HEK293T (cell line): ENCODE measurements at regions not wholly inside any gene's neighbourhood (a gene's known extent, or its start where the extent isn't known, plus 50 kb on each side); places are given as distances from the start of the nearest gene placed in this dataset.

ENCODE experiments used
- CTCF ChIA-PET: fragments of 350-600 bp; formaldehyde crosslinking; extraction: SDS; loops from one replicate; lab custom pipeline; 2021; ENCODE audit warnings: antibody characterized with exemption, inconsistent platforms; lab: Yijun Ruan, JAX
- POLR2A ChIA-PET: fragments of 350-600 bp; formaldehyde crosslinking; extraction: SDS; loops from one replicate; lab custom pipeline; 2020; ENCODE audit warnings: antibody characterized with exemption, inconsistent platforms; lab: Yijun Ruan, JAX
- DNase-seq: peaks from one replicate; pipeline ENCODE4 v3.0.0; 2012; ENCODE audit warnings: mixed read lengths; ENCODE audit errors: extremely low spot score
- ARNT ChIP-seq: fragments of 450-650 bp; IDR thresholded peaks from 2 replicates; pipeline ENCODE4 v1.6.1; 2017; ENCODE audit warnings: mild to moderate bottlenecking
- BHLHE40 ChIP-seq: fragments of 450-650 bp; IDR thresholded peaks from 2 replicates; pipeline ENCODE4 v1.6.1; 2016; ENCODE audit warnings: mild to moderate bottlenecking, moderate library complexity, borderline replicate concordance
- CTBP1 ChIP-seq: fragments of 450-650 bp; IDR thresholded peaks from 2 replicates; pipeline ENCODE4 v1.6.1; 2016; ENCODE audit warnings: borderline replicate concordance
- ELF4 ChIP-seq: fragments of 450-650 bp; IDR thresholded peaks from 2 replicates; pipeline ENCODE4 v1.6.1; 2017; ENCODE audit warnings: antibody characterized with exemption
- FOXA1 ChIP-seq: fragments of 450-650 bp; IDR thresholded peaks from 2 replicates; pipeline ENCODE4 v1.6.1; 2016; ENCODE audit warnings: mild to moderate bottlenecking
- FOXK2 ChIP-seq: fragments of 450-650 bp; IDR thresholded peaks from 2 replicates; pipeline ENCODE4 v1.6.1; 2016; ENCODE audit warnings: mild to moderate bottlenecking
- FOXM1 ChIP-seq: fragments of 450-650 bp; IDR thresholded peaks from 2 replicates; pipeline ENCODE4 v1.6.1; 2017; ENCODE audit warnings: mild to moderate bottlenecking, borderline replicate concordance
- HDGF ChIP-seq: fragments of 450-650 bp; IDR thresholded peaks from 2 replicates; pipeline ENCODE4 v1.6.1; 2017; ENCODE audit warnings: antibody characterized with exemption, borderline replicate concordance
- L3MBTL2 ChIP-seq: fragments of 450-650 bp; conservative IDR thresholded peaks from 2 replicates; pipeline ENCODE4 v1.6.1; 2016; ENCODE audit warnings: mild to moderate bottlenecking
- LEF1 ChIP-seq: fragments of 450-650 bp; IDR thresholded peaks from 2 replicates; pipeline ENCODE4 v1.6.1; 2017; ENCODE audit warnings: mild to moderate bottlenecking, borderline replicate concordance
- NFRKB ChIP-seq: fragments of 450-650 bp; IDR thresholded peaks from 2 replicates; pipeline ENCODE4 v1.6.1; 2016; ENCODE audit warnings: mild to moderate bottlenecking, moderate library complexity
- PKNOX1 ChIP-seq: fragments of 450-650 bp; IDR thresholded peaks from 2 replicates; pipeline ENCODE4 v1.6.1; 2016
- SP1 ChIP-seq: fragments of 450-650 bp; IDR thresholded peaks from 2 replicates; pipeline ENCODE4 v1.6.1; 2017
- SUZ12 ChIP-seq: fragments of 450-650 bp; IDR thresholded peaks from 2 replicates; pipeline ENCODE4 v1.6.1; 2016; ENCODE audit warnings: mild to moderate bottlenecking
- TARDBP ChIP-seq: fragments of 450-650 bp; IDR thresholded peaks from 2 replicates; pipeline ENCODE4 v1.6.1; 2016
- ZNF384 ChIP-seq: fragments of 450-650 bp; IDR thresholded peaks from 2 replicates; pipeline ENCODE4 v1.6.1; 2016

GRCh38 chr15:70437089-70437488, 326.3 kb downstream of the UACA start:
- ChIA-PET CTCF (no interaction called here), POLR2A (no interaction called here)
- TF ChIP-seq CTBP1 = no peak
- TF ChIP-seq HDGF = no peak
- TF ChIP-seq NFRKB = no peak
- TF ChIP-seq ZNF384 = no peak
- no peak for DNase-seq

- no peak for DNase-seq
- 0 out of 2 replicates have a peak, but pooled peaks have one; percentile 4 for TF ChIP-seq FOXM1
- TF ChIP-seq ZNF384 = no peak
- no peak for TF ChIP-seq ELF4
- TF ChIP-seq LEF1 = no peak
- TF ChIP-seq HDGF = no peak
- TF ChIP-seq CTBP1 = no peak
- TF ChIP-seq SP1 = no peak
- no peak for TF ChIP-seq PKNOX1
- no peak for TF ChIP-seq TARDBP
- ChIA-PET CTCF (no interaction called here), POLR2A (no interaction called here)
Measured at GRCh38 chr15:70436428-70436827, 326.9 kb downstream of the UACA start.

GRCh38 chr15:70435872-70436271, 327.5 kb downstream of the UACA start:
- ChIA-PET POLR2A (no interaction called here), CTCF (no interaction called here)
- TF ChIP-seq BHLHE40 (no peak), FOXA1 (no peak), SUZ12 (no peak), FOXK2 (no peak), FOXM1 (no peak), NFRKB (no peak), HDGF (no peak), ARNT (no peak), PKNOX1 (no peak), LEF1 (no peak), TARDBP (no peak), CTBP1 (no peak)
- no peak for DNase-seq

- CTCF ChIA-PET = interaction anchor here (0.7 kb wide), 1 partner anchor 13 kb away, joined by 3 read pairs; no protein-coding TSS in a partner anchor
- POLR2A ChIA-PET = no interaction called here
- DNase-seq = no peak
- no peak for TF ChIP-seq ELF4
- TF ChIP-seq PKNOX1 = no peak
- no peak for TF ChIP-seq SUZ12
- TF ChIP-seq NFRKB = no peak
- no peak for TF ChIP-seq ZNF384
- no peak for TF ChIP-seq FOXM1
- no peak for TF ChIP-seq HDGF
Measured at GRCh38 chr15:70435369-70435768, 328.0 kb downstream of the UACA start.

GRCh38 chr15:70433586-70434324, 329.6 kb downstream of the UACA start:
- POLR2A ChIA-PET = no interaction called here
- no peak for TF ChIP-seq L3MBTL2
- DNase-seq = no peak
- CTCF ChIA-PET = no interaction called here

GRCh38 chr15:70432924-70433495, 330.3 kb downstream of the UACA start:
- ChIA-PET POLR2A (interaction anchor here (0.6 kb wide), 1 partner anchor 10 kb away, joined by 4 read pairs; no protein-coding TSS in a partner anchor), CTCF (no interaction called here)
- no peak for DNase-seq
- TF ChIP-seq L3MBTL2 (no peak), PKNOX1 (no peak), FOXA1 (no peak), BHLHE40 (no peak), FOXK2 (no peak), LEF1 (no peak), ARNT (no peak), TARDBP (no peak), FOXM1 (no peak), NFRKB (no peak), SUZ12 (no peak), ELF4 (no peak), CTBP1 (no peak)
